Astrocyte of the hippocampus (primary cell): ENCODE measurements at regions not wholly inside any gene's neighbourhood (a gene's known extent, or its start where the extent isn't known, plus 50 kb on each side); places are given as distances from the start of the nearest gene placed in this dataset.
"Not testable (repeated sequence)": the region's sequence is repeated elsewhere in the genome, so short reads cannot be mapped to it uniquely, and the experiment has no call there.

Experiments
- DNase-seq: peaks from one replicate; pipeline ENCODE4 v3.0.0; 2011; ENCODE audit warnings: low read depth, low spot score

DNA sequence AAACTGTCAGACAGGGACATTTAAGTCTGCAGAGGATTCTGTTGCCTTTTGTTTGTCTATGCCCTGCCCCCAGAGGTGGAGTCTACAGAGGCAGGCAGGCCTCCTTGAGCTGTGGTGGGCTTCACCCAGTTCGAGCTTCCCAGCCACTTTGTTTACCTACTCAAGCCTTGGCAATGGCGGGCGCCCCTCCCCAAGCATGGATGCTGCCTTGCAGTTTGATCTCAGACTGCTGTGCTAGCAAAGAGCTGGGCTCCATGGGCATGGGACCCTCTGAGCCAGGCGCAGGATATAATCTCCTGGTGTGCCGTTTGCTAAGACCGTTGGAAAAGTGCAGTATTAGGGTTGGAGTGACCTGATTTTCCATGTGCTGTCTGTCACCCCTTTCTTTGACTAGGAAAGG lies 734.9 kb downstream of the TENT5A start:
- not testable (repeated sequence) for DNase-seq

DNA sequence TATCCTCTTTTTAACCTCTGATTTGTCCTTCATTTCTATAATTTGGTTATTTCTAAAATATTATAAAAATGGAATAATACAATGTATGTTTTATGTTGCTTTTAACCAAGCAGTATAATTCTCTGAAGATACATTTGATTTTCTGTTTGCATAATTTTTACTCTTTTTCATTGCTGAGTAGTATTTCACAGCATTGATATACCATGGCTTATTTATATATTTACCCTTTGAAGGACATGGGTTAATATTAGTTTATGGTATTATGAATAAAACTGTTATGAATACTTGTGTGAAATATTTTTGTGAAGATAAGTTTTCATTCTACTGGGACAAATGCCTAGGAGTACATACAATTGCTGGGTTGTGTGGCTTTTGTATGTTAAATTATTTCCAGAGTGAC lies 748.6 kb downstream of the TENT5A start:
- no peak for DNase-seq

DNA sequence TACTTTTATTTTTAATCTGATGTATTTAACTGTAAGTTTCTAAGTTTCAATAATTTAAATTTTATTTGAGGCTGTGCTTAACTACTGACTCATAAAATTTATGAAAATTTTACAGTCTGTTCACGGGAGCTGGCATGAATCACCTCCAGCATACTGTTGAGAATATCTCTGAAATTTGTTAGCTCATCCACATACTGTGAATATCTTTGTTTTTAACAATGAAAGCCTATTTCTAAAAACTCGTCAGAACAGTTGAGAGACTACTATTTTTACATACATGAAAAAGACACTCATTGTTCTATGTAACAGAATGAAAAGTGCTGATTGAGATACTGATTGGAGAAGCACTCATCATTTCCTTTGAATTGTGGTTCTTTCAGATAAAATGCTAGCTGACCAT lies 749.3 kb downstream of the TENT5A start:
- DNase-seq = no peak

DNA sequence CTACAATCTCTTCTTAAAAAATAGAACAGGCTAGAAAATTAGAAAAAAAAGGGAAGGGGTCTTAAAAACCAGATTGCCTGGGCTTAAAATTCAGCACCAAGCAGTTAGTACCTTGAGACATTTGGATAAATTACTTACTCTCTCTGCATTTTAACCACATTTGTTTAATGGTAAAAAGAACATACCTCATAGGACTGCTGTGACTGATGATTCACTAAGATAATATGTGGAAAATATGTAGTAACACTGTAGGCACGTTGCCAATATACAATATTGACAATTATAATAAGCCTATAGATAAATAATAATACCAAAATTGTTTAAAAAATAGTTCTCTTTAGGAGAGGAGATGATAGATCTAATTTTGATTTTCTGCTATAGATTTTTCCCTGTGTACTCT lies 750.4 kb downstream of the TENT5A start:
- no peak for DNase-seq

DNA sequence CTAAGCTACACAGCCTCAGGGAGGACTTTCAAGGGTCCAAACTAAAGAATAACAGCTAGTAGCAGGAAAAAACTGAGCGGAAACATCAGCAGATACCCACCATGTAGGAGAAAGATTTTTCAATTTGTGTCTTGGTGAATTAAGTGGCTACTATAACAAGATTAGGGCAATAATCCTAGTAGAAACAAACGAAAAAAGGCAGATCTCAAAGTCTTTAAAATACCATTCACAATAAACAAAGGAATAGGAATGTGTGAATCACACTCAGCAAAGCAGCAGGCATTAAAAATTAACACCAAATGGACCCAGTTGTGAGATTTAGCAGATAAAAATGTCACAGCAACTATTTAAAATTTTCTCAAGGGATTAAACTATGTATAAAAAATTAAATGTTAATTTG lies 761.2 kb downstream of the TENT5A start:
- no peak for DNase-seq

DNA sequence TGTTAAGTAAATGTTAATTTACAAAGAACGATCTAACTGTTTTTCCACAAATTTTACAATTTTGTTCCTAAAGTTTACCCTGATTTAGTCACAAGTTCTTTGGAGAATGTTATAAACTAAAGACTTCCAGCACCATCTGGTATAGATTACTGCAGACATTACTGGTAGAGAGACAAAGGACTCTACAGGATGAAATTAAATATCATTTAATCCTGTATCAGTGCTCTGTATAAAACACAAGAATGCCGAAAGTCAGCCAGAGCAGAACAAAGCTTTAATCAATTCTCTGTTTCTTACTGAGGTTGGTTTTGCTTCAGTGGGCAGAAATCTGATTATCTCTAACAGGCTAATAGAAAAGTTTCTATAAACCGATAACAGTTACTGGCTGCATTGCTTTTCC lies 763.6 kb downstream of the TENT5A start:
- DNase-seq = no peak

DNA sequence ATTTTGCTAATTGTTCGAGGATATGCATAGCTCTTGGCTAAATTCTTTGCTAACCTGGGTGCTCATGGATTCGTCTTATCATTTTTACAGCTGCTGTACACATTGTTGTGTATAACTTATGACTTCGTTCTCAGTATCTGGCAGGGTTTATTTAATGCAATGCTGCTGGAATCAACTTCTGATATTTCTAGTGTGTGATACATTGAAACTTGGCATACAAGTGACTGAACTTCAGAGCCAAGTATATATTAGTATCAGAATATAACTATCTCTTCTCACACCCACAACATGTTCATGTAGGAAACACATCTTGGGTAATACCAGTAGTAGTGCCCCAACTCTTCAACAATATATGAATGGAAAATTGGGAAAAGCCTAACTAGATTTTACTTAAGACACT lies 764.2 kb downstream of the TENT5A start:
- no peak for DNase-seq

DNA sequence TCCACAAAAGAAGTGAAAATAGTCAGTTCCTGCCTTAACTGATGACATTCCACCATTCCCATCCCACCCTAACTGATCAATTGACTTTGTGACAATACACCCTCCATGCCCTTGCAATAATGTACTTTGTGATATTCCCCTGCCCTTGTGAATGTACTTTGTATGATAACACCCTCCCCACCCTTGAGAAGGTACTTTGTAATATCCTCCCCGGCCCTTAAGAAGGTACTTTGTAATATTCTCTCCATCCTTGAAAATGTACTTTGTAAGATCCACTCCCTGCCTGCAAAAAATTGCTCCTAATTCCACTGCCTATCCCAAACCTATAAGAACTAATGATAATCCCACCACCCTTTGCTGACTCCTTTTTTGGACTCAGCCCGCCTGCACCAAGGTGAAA lies 771.3 kb downstream of the TENT5A start:
- not testable (repeated sequence) for DNase-seq

DNA sequence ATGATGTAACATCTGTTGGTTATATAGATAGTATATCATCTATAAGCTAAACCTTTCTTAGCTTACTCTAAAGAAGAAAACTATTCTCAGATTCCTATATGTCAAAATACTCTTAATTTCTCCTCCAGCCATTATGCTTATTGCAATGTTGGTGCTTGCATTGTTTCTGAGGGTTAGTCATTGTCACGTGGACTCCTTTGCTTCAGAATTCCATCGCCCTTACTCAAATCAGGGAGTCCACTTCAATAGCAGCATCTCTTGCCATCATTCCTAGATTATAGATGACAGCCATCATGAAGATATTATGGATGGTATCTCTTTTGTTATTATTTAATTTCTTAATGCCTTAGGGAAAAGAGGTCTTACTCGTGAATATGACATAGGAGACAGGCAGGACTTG lies 776.1 kb downstream of the TENT5A start:
- no peak for DNase-seq

DNA sequence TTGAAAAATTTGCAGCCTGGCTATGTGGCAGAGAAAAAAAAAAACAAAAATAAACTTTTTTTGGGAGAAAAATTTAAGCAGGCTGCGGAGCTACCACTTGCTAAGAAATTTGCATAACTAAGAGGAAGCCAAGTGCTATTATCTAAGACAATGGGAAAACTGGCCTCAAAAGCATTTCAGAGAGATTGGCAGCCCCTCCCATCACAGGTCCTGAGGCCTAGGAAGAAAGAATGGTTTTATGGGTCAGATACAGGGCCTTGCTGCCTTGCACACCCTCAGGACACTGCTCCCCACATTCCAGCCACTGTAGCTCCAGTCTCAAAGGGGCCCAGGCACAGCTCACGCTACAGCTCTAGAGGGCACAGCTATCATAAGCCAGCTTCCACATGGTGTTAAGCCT lies 777.9 kb downstream of the TENT5A start:
- DNase-seq = no peak

DNA sequence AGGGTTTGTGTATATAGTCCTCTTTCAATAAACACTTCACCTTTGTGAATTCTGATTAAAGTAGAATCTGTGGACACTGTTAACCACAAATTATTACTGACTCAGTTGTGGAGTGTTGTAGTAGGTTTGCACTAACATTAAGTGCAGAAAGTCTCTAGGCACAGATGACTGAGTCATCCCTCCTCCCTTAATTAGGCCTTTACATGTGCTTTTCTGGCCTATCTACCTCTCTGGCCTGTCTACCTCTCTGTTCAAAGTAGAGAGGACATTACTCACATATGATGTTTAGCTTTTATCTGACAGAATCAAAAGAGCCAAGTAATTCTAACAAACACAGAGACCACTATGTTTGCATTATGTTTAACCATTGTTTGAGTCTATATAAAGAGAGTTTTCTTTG lies 783.0 kb downstream of the TENT5A start:
- peak; percentile 17 for DNase-seq

DNA sequence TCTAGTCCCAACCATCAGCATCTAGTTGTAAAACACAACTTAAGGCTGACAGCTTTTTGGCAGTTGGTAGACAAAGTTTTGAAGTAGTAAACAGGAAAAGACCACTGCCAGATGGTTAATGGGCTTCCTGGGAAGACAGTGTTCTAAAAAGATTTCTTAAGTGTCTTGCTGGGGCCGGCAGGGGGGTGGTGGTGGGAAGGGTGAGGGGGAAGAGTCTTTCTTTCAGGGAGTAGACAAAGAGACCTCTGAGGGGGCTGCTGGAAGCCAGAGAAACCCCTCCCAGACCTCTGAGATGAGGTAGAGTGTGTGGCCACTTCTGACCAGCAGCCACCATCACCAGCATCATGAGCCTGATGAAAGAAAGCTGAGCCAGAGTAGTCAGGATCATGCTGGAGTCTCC lies 784.9 kb downstream of the TENT5A start:
- DNase-seq = no peak

DNA sequence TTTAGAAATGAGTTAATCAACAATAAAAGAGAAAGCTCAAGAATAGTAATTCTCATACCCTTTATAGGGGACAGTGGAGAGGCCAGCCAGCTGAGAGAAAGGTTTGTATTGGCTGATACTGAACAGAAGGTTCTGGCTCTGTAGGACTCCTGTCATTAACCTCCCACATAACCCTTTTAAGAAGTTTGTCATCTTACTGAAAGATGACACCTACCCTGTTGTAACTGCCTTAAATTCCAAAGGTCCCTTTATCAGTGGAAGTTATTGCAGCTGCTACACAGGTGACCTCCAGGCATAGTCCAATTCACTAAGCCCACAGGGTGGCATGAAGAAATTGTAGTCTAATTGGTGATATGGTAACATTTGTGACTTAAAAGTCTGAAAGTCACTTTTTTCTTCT lies 790.1 kb downstream of the TENT5A start:
- no peak for DNase-seq

DNA sequence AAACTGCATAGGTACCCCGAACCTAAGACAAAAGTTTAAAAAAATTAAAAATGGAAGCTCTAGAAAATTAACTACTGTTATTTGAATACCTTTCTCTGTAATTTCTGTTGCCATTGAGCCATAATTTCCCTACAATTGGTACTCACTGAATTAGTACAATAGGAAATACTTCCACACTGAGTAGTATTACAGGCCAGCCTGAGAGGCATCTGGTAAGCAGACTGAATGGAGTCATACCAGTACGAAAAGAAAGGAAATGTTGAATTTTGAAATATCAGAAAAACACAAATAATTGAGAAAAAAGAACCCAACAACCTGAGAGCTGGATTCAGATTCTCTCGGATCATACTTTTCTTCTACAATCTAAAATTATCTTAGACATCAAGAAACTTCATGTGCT lies 791.3 kb downstream of the TENT5A start:
- no peak for DNase-seq

DNA sequence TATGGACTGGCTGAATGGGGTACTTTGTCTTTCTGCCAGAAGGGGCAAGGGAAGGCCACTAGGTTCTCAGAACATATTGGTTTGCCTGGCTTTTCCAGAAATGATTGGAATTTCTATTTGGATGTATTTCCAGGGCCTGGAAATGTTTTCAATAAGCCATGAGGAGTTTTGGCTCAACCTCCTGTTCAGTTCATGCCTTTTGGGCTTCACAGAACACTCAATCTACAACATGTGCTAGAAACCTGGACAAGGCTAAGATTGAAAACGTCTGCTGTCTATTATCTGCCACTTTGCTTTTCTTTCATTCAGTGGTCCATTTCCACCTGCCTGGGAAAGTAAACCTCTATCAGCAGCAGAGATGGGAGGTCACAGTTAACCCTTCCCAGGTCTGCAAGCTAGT lies 793.4 kb downstream of the TENT5A start:
- DNase-seq = no peak

DNA sequence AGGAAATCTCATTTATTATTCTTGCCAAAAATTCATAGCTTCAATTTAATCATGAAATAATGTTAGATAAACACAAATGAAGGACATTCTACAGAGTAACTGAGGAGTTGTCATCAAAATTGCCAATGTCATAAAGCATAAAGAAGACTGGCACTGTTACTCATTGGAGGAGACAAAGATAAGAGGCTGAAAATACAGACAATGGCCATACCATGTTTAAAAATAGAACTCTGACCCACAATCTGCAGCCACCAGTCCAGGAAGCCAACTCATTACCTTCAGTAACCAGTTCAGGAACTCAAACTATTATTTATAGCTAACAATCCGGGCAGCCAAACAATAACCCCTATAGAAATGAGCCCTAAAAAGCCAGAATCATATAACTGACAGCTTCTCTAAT lies 795.6 kb downstream of the TENT5A start:
- no peak for DNase-seq

DNA sequence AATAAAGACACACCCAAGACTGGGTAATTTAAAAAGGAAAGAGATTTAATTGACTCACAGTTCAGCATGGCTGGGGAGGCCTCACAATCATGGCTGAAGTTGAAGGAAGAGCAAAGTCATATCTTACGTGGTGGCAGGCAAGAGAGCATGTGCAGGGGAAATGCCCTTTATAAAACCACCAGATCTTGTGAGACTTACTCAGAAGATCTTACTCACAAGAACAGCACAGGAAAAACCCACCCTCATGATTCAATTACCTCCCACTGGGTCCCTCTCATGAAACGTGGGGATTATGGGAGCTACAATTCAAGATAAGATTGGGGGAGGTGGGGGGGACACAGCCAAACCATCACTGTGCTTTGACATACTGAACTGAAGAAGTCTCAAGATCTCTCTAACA lies 800.0 kb downstream of the TENT5A start:
- DNase-seq = not testable (repeated sequence)

DNA sequence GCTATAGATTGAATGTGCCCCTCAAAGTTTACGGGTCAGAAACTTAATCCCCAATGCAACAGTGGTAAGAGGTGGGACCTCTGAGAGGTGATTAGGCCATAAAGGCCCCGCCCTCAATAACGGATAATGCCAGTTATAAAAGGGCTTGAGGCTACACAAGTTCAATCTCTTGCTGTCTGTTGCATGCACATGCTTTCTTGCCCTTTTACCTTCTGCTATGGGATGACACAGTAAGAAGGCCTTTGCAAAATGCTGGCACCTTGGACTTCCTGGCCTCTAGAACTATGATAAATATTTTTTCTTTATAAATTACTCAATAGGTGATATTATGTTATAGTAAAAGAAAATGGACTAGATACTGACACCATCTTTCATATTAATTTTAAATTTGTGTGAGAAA lies 806.1 kb downstream of the TENT5A start:
- no peak for DNase-seq

DNA sequence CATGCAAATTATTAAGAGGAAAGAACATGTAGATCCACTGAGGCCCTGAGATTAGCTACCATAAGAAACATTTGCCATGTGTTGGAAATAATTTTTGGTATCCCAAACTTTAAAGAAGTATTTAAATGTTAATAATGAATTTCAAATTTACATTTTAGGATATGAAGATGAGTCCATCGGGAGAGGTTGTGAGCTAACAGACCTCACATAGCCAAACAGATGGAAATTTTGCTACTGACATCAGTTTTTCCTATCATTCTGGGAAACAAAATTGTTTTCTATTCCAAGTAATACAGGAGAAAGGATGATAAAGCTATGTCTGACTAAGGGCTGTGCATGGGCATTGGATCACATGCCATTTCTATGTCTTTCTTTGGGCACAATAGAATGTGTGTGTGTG lies 809.6 kb downstream of the TENT5A start:
- no peak for DNase-seq

DNA sequence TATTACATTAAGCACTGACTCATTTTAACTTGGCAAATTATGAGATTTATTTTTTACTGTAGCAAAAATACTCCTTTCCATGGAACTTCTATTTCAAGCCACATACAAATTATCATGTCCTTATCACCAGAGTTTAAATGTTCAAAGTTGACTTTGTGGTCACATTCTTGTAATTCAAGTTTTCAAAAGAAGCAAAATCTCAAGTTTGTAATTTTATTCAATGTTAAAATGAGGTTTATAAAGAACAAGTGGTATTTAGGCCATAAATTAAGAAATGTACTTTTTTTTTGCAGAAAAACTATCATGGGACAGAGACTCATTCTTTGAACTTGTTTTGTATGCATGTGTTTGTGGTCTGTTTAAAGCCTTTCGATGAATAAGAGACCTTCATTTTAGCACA lies 811.5 kb downstream of the TENT5A start:
- no peak for DNase-seq

DNA sequence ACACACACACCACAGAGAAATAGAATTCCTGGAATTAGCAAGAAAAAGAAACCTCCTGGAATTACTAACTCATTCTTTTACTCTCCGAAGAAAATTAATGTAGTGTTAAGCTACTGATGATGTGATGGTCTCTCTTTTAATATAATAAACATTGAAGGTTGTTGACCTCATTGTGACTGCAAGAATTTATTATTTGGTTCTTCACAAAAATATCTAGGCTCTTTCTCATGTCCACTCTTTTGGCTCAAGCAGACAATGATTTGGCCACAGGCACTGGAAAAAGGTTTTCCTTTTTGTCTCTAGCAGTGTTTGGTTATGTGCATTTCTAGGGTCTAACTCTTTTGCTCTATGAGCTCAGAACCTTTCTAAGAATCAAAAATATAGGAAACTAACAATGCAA lies 811.9 kb downstream of the TENT5A start:
- DNase-seq = no peak

DNA sequence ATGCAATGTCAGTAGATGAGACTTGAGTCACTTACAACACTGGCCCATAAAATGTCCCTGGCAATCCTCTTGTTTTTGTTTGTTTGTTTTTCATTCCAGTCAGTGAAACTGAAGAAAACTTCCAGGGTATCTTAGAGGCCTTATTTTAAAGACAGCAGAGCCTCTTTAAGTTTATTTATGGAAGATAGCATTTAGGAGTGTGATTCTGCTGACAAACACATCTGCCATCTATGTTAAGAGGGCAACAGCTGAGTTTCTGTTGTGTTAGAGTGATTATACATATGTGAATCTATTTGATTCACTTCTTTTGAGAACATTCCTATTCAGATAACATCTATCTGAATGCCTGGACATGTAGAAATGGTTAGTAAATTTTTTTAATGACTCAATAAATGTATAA lies 812.6 kb downstream of the TENT5A start:
- DNase-seq = no peak

DNA sequence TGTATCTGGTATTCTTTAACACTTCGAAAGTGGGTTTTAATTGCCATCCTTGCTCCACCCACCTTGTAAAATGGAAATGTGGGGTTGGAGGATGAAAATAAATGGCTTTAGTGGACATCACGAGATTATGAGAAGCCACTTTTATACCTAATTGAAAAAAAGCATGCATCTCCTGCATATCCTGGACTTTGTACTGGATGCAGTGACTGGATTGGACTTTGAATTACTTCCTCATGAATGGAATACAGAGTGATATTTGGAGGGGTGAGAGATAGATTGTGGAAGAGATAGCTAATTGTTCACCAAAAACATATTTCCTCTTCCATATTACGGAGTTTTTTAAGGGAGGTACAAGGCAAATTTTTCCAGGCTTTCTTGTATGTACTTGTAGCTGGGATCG lies 813.0 kb downstream of the TENT5A start:
- DNase-seq = no peak

DNA sequence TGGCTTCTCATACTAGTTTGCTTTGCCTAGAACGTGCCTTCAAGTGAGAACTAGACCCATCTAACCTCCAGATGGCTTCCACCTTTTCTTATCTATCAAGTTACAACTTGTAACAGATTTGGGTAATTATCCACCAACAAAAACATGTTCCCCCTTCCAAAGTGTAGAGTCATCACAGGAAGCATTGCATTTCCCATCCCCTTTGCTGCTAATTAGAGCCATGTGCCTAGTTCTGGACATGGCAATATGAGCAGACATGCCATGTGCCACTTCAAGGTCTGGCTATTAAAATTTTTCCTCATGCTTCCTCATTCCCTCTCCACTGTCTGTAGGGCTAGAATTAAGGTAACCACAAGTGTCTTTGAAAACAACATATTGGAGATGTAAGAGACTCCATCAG lies 814.4 kb downstream of the TENT5A start:
- DNase-seq = no peak

DNA sequence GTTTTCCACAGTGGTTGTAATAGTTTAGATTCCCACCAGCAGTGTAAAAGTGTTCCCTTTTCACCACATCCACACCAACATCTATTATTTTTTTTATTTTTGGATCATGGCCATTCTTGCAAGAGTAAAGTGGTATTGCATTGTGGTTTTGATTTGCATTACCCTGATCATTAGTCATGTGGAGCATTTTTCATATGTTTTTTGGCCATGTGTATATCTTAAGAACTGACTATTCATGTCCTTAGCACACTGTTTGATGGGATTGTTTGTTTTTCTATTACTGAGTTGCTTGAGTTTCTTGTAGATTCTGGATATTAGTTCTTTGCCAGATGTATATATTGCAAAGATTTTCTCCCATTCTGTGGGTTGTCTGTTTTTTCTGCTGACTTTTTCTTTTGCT lies 820.1 kb downstream of the TENT5A start:
- DNase-seq = peak; percentile 44
